ENCODE measurements at regions not wholly inside any gene's neighbourhood (a gene's known extent, or its start where the extent isn't known, plus 50 kb on each side); places are given as distances from the start of the nearest gene placed in this dataset.
"Not testable (repeated sequence)": the region's sequence is repeated elsewhere in the genome, so short reads cannot be mapped to it uniquely, and the experiment has no call there.

DNA sequence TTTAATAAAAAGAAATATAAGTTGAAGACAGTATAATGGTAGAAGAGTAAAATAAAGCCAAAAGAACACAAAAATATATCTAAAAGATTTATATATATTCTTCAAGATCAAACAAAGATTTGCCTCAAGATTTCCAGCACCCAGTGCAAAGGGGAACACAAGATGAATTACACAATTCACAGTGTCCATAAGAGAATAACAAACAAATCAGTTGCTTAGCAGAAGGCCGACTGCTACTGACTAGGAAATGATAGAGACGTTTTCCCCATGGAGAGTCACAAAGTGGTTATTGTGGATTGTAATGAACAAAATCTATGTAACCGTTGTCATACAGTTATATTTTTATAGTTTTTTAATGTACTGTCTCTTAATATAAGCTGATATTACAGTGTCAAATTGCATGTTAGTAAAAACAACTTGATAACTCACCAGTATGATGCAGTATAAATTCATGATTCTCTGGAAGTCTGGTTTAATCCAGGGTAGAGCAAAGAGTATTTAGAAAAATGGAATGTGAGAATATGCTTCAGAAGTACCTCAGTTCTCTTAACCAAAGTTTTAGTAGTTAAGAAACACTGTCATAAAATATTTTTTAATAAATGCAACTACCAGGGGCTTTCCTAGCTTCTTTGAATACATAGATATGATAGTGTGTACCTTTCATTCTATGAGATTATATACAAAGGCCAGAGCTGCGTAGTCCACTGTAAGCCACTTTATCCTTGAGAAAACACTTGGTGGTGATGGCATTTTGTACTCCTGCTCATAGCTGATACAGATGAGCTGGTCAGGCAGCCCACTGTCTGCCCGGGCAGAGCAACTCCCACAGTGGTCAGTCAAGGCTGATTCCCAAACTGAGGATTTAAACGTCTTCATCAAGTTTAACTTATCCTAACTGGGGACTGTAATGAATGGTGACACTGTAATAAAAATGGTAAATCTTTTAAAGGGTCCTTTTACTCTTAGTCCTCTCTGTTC is 180.5 kb upstream of the DTNA start:
- Histone ChIP-seq H3K27ac (no peak overlapping the region), H3K36me3 (no peaks in the 10 kb centered on the region), H3K4me1 (ENCODE audit: insufficient read depth) (no peaks in the 10 kb centered on the region), H3K27me3 (no peaks in the 10 kb centered on the region), H3K4me3 (no peak overlapping the region), H3K9me3 (no peaks in the 10 kb centered on the region)
- 45 to 57% (median 52%) methylated on average over 6 of the region's 6 CpGs for whole genome bisulfite sequencing, 3 donors
- TF ChIP-seq EP300 (IDR thresholded peaks at IDR 0.05) (no peak), POLR2A (IDR thresholded peaks at IDR 0.05) (no peak)
- TF ChIP-seq, protein P1, sequence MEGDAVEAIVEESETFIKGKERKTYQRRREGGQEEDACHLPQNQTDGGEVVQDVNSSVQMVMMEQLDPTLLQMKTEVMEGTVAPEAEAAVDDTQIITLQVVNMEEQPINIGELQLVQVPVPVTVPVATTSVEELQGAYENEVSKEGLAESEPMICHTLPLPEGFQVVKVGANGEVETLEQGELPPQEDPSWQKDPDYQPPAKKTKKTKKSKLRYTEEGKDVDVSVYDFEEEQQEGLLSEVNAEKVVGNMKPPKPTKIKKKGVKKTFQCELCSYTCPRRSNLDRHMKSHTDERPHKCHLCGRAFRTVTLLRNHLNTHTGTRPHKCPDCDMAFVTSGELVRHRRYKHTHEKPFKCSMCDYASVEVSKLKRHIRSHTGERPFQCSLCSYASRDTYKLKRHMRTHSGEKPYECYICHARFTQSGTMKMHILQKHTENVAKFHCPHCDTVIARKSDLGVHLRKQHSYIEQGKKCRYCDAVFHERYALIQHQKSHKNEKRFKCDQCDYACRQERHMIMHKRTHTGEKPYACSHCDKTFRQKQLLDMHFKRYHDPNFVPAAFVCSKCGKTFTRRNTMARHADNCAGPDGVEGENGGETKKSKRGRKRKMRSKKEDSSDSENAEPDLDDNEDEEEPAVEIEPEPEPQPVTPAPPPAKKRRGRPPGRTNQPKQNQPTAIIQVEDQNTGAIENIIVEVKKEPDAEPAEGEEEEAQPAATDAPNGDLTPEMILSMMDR (IDR thresholded peaks at IDR 0.05), result no peak
- no peak for DNase-seq
- intact Hi-C loops (cut with DNase I), result no loop called here

DNA sequence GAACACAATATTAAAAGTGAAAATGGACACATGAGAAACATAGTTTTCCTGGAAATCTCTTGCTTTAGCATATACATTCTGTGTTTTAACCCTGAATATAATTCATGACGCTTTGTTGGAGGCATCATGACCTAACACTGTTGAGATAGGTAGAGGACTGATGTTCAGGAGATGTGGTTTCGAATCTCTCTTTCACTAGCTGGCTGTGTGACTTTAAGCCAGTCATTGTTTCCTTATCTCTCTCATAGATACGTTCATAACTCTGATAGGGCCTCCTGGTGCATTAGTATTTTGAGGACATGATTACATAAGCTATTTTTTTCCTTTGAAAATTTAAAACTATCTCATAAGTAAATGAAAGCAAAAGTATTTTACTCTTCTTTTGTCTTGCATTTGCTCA is 179.0 kb upstream of the DTNA start:
- Histone ChIP-seq H3K9me3 (no peaks in the 10 kb centered on the region), H3K27ac (no peak overlapping the region), H3K4me1 (ENCODE audit: insufficient read depth) (no peaks in the 10 kb centered on the region), H3K27me3 (no peaks in the 10 kb centered on the region), H3K4me3 (no peak overlapping the region), H3K36me3 (no peaks in the 10 kb centered on the region)
- no peak for DNase-seq
- WGBS, 3 donors, result 59 to 64% (median 61%) methylated on average over 3 of the region's 3 CpGs
- TF ChIP-seq POLR2A (IDR thresholded peaks at IDR 0.05), result no peak
- TF ChIP-seq, protein P1 (IDR thresholded peaks at IDR 0.05), result no peak
- TF ChIP-seq EP300 (IDR thresholded peaks at IDR 0.05), result no peak
- intact Hi-C loops (cut with DNase I), result no loop called here

- H3K27ac ChIP-seq; H3K9me3 ChIP-seq; H3K27me3 ChIP-seq; H3K4me3 ChIP-seq; H3K36me3 ChIP-seq; intact Hi-C loops (cut with DNase I); H3K4me1 ChIP-seq (ENCODE audit: insufficient read depth); DNase-seq: not testable (repeated sequence)
- 85 to 93% (median 93%) methylated on average over 2 of the region's 2 CpGs for WGBS, 3 donors
Observed at GRCh38 chr18:34534642-34535041, 175.5 kb upstream of the DTNA start.

GRCh38 chr18:34540897-34541296 is 169.2 kb upstream of the DTNA start:
- no peak overlapping the region for H3K27ac ChIP-seq
- TF ChIP-seq POLR2A (IDR thresholded peaks at IDR 0.05) (no peak), EP300 (IDR thresholded peaks at IDR 0.05) (no peak)
- TF ChIP-seq, protein P1 (IDR thresholded peaks at IDR 0.05), result no peak
- no peaks in the 10 kb centered on the region for H3K9me3 ChIP-seq
- WGBS, 3 donors, result 81 to 91% (median 86%) methylated on average over 2 of the region's 2 CpGs
- DNase-seq, result no peak
- H3K4me3 ChIP-seq, result no peak overlapping the region
- no peaks in the 10 kb centered on the region for H3K4me1 ChIP-seq (ENCODE audit: insufficient read depth)
- no peaks in the 10 kb centered on the region for H3K27me3 ChIP-seq
- H3K36me3 ChIP-seq, result no peaks in the 10 kb centered on the region
- intact Hi-C loops (cut with DNase I), result no loop called here

DNA sequence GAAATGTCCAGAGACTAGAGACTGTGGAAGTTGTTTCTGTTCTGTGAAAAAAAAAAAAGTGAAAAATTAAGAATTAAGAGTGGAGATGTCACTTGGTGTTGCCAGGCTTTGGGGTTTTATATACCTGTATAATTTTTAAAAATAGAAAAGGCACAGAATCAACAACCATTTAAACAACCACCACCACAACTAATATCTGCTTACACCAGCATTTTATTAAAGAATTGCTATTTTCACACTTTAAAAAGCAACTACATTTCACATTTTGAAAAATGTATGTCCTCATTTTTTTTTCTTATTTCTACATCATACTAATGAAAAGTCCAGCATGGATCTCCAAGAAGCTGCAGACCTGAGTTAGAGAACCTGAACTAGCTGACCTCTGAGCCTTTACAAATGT is 167.5 kb upstream of the DTNA start:
- no peak for DNase-seq
- Histone ChIP-seq H3K4me1 (ENCODE audit: insufficient read depth) (no peaks in the 10 kb centered on the region), H3K9me3 (no peaks in the 10 kb centered on the region), H3K27ac (no peak overlapping the region), H3K27me3 (no peaks in the 10 kb centered on the region), H3K4me3 (no peak overlapping the region), H3K36me3 (no peaks in the 10 kb centered on the region)
- intact Hi-C loops (cut with DNase I), result no loop called here
- TF ChIP-seq, protein P1 (IDR thresholded peaks at IDR 0.05), result no peak
- TF ChIP-seq POLR2A (IDR thresholded peaks at IDR 0.05) (no peak), EP300 (IDR thresholded peaks at IDR 0.05) (no peak)
